NCI-H748 (cell line): ENCODE measurements at regions not wholly inside any gene's neighbourhood (a gene's known extent, or its start where the extent isn't known, plus 50 kb on each side); places are given as distances from the start of the nearest gene placed in this dataset.

ENCODE experiments used
- DNase-seq: peaks from one replicate; lab custom pipeline; 2025; ENCODE audit not compliant: unreplicated experiment; lab: John Stamatoyannopoulos, UW

DNA sequence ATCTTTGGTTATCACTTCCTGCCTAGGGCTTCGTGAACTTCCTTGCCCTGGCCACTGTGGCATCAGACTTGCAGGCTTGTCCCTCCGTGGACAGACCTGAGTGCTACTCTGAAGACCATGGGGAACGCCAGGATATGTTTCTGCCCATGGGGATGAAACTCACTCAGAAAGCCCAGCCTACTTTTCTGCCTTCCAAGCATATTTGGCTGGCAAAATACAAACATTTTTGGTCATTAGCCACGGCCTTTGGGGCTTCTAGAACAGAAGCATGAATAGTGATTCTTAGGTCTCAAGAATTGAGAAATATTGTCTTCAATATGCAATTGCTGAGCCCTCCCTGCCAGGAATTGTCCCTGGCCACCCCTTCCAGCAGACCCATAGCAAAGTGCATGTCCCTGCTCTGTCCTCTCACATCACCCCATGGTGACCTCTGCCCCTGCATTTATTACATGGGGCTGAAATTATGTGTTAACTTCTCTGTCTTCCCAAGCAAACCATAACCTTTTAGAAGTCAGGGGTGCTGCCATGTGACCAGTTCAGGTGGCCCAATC, 152.4 kb downstream of the OSR1 start:
- no peak for DNase-seq

DNA sequence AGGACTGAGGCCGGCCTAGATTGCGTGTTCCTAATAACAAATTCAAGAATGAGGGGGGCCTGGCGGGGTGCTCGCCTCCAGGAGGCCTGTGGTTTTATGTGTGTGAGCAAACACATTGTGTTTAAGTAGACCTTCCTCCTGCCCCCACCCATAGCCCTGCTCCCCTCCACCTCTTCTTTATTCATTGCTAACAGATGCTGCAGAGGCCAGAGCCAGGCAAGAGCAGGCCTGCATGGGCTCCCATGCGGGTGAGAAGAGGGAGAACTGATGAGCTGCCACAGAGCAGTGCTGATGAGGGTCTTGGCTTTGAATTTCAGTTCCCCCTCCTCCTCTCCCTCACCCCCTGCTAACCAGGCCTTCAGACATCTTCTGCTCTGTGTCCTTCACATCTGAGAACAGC, 154.6 kb downstream of the OSR1 start:
- DNase-seq: no peak

GRCh38 chr2:19201911-19202462, 156.4 kb downstream of the OSR1 start:
- no peak for DNase-seq

DNA sequence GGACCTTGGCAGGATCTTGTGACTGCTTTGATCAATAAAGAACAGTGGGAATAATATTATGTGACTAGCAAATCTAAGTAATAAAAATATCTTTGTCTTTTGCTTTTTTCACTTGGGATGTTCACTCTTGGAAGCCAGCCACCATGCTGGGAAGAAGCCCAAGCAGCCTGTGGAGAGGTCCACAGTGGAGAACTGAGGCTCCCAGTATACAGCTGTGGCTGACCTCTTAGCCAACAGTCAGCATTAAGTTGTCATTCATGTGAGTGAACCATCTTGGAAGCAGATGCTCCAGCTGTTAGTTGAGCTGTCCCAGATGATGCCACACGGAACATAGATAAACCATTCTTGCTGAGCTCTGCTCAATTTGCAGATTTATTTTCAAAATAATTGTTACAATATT, 160.0 kb downstream of the OSR1 start:
- DNase-seq: no peak

DNA sequence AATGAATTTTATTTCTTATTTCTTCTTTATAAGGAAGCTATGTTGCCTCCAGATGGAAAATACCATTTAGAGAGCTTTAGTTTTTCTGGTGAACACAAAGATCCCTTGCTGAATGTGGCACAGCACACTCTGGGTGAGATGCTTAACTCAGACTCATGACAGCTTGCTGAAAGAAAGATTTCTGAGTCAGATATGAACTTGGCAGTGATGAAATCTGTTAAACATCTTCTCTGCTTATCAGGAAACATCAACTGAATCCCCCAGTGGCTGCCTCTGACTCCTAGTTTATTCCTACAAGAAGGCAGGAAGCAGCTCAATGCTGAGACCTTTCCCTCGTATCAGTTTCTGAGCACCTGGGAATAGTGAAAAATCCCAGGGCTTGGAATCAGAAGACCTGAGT, 162.8 kb downstream of the OSR1 start:
- DNase-seq: no peak

GRCh38 chr2:19189391-19189790, 169.0 kb downstream of the OSR1 start:
- DNase-seq: no peak

DNA sequence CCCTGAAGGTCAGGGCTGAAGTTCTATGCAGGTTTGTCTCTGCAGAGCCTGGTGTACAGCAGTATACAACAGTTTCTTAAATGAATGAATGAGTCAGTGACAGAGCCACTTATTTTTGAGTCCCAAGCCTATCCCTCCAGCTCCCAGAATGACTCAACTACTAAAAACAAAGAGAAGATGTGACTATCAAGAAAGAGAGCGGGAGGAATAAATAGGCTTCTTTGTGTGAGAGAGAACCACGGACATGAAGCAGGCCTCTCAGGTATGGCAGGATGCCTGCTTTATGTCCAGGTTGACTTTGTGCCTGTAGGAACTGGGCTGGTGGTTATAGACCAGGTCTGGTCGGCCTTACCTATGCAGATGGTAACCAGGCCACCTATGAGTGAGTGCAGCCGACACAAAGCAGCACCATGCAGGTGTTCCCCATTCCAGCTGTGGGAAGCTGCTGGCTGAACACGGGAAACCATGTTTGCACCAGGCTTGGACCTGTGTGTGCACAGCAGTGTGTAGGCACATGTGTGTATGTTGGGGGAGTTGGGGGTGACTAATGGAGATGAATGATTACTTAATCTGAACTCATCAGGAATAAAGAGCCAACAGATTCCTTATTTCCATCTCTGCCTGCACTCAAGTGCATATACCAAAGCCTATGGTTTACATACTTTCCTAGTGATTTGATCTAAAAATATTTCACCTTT, 171.0 kb downstream of the OSR1 start:
- DNase-seq: no peak

DNA sequence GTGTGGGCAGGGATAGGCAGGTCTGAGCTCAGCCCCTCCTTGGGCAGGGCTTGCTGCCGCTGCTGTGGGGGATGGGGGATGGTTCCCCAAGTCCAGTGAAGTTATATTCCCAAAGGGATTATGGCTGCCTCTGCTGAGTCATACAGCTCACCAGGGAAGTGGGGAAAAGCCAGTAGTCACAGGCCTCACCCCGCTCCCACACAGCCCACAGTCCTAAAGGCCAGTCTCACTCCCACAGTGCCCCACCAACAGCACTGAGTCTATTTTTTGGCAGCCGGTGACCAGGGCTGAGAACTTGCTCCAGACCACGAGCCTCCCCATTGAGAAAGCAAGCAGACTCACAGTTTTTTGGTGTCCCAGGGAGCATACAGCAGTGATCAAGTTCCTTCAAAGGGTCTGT, 173.3 kb downstream of the OSR1 start:
- DNase-seq: no peak

- no peak for DNase-seq
Observed at GRCh38 chr2:19178175-19178574, 180.2 kb downstream of the OSR1 start.

GRCh38 chr2:19176977-19177376, 181.4 kb downstream of the OSR1 start:
- DNase-seq: no peak

- no peak for DNase-seq
Observed at GRCh38 chr2:19176172-19176852, 182.1 kb downstream of the OSR1 start.

DNA sequence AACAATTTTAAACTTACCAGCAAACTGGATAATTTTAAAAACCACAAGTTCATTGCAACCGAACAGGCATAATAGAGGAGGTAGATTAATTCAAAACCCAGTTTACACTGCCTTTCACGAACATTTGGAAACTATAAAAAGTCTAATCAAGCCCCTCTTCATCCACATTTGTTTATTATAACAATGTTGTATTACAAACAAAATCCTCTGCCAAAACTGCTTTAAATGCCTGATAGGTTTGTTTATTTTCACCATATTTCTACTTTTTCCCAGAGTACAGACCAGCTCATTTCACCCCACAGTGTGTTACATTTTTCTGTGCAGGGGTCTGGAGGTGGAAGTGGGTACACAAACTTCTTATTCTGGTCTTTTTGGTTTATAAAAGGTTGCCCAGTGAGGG, 184.2 kb downstream of the OSR1 start:
- no peak for DNase-seq

- DNase-seq: no peak
Observed at GRCh38 chr2:19171409-19171808, 187.0 kb downstream of the OSR1 start.

DNA sequence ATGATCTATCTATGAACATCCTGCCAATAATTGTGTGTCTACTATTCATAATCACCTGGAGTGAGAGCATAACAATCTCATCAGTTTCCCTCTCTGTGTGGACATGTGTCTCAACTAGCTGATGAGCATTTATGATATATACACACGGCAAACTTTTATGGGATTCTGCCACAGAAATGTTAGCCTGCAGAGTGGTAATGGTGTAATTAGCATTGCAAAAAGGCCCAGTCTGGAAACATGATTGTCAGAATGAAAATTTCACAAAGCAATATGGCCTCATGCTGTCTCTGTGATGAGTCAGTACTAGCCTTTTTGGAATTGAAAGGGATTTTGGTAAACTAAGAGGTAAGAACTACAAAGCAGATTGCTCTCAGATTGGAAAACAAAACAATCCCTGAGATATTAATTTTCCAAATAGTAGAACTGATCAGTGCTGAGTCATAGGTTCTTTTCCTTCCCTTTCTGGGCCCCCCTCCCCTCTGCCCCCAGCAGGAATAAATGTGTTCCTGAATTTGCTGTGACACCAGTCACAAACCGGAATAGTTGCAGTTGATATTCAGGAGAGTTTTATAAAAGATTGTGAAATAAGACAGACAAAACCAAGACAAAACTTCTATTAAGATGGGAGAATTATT, 189.2 kb downstream of the OSR1 start:
- DNase-seq: no peak

- peak; percentile 89 for DNase-seq
Observed at GRCh38 chr2:19164099-19164498, 194.3 kb downstream of the OSR1 start.

DNA sequence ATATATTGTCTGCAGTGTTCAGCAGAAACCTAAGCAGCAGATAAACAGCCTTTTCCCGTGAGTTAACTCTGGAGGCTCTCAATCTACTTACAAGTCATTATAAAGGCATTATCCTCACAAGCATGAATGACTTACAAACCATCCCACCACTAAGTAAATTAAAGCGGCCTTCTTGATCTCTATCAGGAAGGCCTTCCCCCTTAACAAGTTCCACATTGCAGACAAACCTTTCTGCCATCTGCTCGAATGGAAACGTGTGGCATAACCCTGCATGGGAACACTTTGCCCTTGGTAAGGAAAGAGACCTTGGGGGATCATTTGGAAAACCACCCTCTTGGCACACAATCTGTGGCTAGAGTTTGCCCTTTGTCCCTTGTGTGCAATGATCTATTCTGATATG, 199.5 kb downstream of the OSR1 start:
- DNase-seq: no peak

DNA sequence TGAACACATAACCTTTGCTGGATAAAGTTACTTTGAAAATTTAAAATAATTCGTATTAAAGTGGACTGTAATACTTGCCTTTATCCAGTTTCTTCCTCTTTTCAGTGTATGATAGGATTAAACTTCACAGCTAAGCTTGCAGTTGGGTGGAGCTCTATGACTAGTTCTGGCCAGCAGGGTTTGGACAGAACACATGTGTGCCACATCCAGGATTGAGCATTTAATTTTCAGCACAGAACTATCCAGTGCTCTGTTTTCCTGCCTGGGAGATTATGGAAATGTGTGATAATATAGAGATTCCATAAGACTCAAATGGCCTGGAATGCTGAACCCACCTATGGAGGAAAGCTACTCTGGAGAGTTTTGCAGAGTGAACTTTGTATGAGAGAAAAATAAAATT, 200.2 kb downstream of the OSR1 start:
- DNase-seq: no peak

GRCh38 chr2:19156646-19157045, 201.8 kb downstream of the OSR1 start:
- no peak for DNase-seq

DNA sequence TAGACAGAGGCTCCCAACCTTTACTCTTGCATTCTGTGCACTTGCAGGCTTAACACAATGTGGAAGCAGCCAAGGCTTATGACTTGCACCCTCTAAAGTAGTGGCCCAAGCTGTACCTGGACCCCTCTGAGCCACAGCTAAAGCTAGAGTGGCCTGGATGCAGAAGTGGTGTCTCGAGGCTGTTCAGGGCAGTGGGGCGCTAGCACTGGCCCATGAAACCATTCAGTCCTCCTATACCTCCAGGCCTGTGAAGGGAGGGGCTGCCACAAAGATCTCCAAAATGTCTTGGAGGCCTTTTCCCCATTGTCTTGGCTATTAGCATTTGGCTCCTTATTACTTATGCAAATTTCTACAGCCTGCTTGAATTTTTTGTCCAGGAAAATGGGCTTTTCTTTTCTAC, 207.7 kb downstream of the OSR1 start:
- no peak for DNase-seq

DNA sequence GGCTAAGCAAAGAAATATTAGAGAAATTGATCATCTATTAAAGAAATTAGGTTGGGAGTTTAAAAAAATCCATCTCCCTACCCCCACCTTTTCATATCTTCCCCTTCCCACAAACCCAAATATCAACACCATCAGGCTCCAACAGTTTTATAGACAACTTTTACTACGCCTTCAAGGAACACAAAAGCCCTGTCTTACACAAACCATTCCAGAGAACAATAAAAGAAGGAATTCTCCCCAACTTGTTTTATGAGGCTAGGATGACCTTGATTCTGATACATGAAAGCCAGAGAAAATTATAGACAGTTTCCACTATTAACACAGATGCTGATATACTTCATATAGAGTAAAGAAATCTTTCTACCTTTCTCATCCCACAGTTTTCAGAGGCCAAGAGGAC, 211.6 kb downstream of the OSR1 start:
- no peak for DNase-seq

DNA sequence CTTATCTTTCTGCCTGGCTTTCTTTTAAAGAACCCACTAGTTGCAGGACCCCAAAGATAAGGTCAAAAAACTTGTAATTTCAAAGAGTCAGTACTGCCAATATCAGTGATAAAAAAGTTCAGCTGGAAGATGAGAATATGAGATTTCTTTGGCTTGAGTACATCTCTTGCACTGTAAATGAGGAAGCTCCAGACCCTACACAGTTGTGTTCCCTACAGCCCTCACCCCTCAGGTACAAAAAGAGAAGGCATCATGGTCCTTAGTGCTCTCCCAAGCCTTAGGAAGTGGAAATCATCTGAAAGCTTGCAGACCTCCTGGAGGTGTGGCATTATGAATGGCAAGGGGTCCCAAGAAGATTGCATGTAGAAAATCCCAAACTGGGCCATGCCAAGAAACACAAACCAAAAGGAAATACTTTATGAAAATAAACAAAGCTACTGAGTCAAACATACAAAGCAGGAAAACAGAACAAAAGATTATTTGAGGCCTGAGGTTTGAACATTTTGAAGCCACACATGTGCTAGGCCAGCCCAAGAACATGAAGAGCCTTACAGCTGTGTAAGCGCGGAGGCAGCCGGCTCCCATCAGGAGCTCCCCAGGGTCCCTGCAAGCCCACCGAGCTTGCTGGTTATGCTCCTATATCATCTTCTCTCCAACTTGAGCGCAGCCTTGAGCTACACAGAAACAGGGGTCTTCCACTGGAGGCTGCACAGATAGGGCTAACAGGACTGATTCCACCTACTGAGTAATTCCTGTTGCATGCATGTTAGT, 217.0 kb downstream of the OSR1 start:
- DNase-seq: no peak
